ENCODE measurements at regions not wholly inside any gene's neighbourhood (a gene's known extent, or its start where the extent isn't known, plus 50 kb on each side); places are given as distances from the start of the nearest gene placed in this dataset.
"Not testable (repeated sequence)": the region's sequence is repeated elsewhere in the genome, so short reads cannot be mapped to it uniquely, and the experiment has no call there.

GRCh38 chr5:92041911-92042660 lies 659.0 kb upstream of the ARRDC3 start:
- in situ Hi-C loops (cut with HindIII; ENCODE audit: low sequenced_read_pairs): no loop called here
- TF ChIP-seq, protein P1, sequence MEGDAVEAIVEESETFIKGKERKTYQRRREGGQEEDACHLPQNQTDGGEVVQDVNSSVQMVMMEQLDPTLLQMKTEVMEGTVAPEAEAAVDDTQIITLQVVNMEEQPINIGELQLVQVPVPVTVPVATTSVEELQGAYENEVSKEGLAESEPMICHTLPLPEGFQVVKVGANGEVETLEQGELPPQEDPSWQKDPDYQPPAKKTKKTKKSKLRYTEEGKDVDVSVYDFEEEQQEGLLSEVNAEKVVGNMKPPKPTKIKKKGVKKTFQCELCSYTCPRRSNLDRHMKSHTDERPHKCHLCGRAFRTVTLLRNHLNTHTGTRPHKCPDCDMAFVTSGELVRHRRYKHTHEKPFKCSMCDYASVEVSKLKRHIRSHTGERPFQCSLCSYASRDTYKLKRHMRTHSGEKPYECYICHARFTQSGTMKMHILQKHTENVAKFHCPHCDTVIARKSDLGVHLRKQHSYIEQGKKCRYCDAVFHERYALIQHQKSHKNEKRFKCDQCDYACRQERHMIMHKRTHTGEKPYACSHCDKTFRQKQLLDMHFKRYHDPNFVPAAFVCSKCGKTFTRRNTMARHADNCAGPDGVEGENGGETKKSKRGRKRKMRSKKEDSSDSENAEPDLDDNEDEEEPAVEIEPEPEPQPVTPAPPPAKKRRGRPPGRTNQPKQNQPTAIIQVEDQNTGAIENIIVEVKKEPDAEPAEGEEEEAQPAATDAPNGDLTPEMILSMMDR (IDR thresholded peaks at IDR 0.05; ENCODE audit: low read depth, low read length): no peak
- no peak overlapping the region for H3K4me3 ChIP-seq (ENCODE audit: low read depth, low read length)
- no peak for DNase-seq (ENCODE audit: low read depth, low spot score)

- TF ChIP-seq, protein P1 (IDR thresholded peaks at IDR 0.05; ENCODE audit: low read depth, low read length): no peak
- H3K4me3 ChIP-seq (ENCODE audit: low read depth, low read length): no peak overlapping the region
- in situ Hi-C loops (cut with HindIII; ENCODE audit: low sequenced_read_pairs): no loop called here
- no peak for DNase-seq (ENCODE audit: low read depth, low spot score)
These were observed 658.1 kb upstream of the ARRDC3 start for GRCh38 chr5:92041206-92041605.

DNA sequence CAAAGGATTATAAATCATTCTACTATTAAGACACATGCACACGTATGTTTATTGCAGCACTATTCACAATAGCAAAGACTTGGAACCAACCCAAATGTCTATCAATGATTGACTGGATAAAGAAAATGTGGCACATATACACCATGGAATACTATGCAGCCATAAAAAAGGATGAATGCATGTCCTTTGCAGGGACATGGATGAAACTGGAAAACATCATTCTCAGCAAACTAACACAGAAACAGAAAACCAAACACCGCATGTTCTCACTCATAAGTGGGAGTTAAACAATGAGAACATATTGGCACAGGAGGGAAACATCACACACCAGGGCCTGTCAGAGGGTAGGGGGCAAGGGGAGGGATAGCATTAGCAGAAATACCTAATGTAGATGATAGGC lies 646.7 kb upstream of the ARRDC3 start:
- H3K4me3 ChIP-seq (ENCODE audit: low read depth, low read length); in situ Hi-C loops (cut with HindIII; ENCODE audit: low sequenced_read_pairs); DNase-seq (ENCODE audit: low read depth, low spot score): not testable (repeated sequence)

GRCh38 chr5:92023555-92023954 lies 640.4 kb upstream of the ARRDC3 start:
- TF ChIP-seq, protein P1 (IDR thresholded peaks at IDR 0.05; ENCODE audit: low read depth, low read length): no peak
- H3K4me3 ChIP-seq (ENCODE audit: low read depth, low read length): no peak overlapping the region
- in situ Hi-C loops (cut with HindIII; ENCODE audit: low sequenced_read_pairs): no loop called here
- no peak for DNase-seq (ENCODE audit: low read depth, low spot score)

GRCh38 chr5:92023141-92023471 lies 640.0 kb upstream of the ARRDC3 start:
- DNase-seq (ENCODE audit: low read depth, low spot score): no peak
- TF ChIP-seq, protein P1 (IDR thresholded peaks at IDR 0.05; ENCODE audit: low read depth, low read length): no peak
- H3K4me3 ChIP-seq (ENCODE audit: low read depth, low read length): no peak overlapping the region
- in situ Hi-C loops (cut with HindIII; ENCODE audit: low sequenced_read_pairs): no loop called here

DNA sequence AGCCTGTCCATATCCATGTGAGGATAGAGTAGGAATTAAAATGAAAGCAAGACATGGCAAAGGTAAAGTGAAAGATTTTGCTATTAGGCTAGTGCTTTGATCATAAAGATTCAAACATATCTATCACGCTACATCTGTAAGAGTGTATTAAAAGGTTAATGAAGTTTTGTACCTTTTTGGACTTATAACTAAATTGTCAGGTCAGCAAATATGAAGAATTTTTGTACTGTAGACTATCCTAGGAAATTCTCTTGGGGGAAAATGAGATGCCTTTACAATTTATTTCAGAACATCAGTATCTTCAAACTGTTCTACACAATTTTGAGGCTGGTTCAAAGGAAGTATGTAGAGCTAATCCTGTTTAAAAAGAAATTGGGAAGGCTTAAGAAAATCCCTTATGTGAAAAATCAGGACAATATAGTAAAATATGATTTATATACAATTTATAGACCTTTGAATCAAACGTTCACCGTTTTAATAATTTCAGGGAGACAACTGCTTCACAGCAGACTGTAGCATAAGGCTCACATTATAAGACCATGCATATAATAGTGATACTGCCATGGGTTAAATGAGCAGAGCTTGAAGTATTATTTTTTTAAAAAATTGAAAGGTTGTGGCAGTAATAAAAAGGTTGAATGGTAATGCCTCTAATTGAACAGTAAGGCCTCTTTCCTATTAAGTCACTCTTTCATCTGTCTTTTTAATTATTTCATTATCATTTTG lies 639.5 kb upstream of the ARRDC3 start:
- in situ Hi-C loops (cut with HindIII; ENCODE audit: low sequenced_read_pairs): no loop called here
- no peak for DNase-seq (ENCODE audit: low read depth, low spot score)
- TF ChIP-seq, protein P1 (IDR thresholded peaks at IDR 0.05; ENCODE audit: low read depth, low read length): no peak
- H3K4me3 ChIP-seq (ENCODE audit: low read depth, low read length): no peak overlapping the region

DNA sequence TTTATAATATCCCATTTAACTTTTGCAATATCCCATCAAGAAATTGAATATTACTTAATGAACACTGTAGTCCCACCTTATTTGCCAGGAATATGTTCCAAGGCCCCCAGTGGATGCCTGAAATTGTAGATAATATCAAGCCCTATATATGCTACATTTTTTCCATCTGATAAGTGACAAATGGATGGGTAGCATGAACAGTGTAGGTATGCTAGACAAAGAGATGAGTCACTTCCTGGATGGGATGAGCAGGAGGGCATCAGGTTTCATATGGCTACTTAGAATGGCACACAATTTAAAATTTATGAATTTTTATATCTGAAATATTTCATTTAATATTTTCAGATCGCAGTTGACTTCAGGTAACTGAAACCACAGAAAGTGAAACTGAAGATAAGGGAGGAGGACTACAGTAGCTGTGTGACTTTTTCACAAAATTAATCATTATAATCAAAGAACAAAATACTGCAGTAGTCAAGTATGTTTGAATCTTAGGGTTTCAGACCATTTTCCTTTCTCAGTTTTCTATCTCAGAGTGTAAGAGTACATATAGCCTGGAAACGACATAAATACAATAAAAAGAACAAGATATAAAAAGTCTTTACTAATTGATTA lies 636.4 kb upstream of the ARRDC3 start:
- TF ChIP-seq, protein P1 (IDR thresholded peaks at IDR 0.05; ENCODE audit: low read depth, low read length): no peak
- H3K4me3 ChIP-seq (ENCODE audit: low read depth, low read length): no peak overlapping the region
- in situ Hi-C loops (cut with HindIII; ENCODE audit: low sequenced_read_pairs): no loop called here
- DNase-seq (ENCODE audit: low read depth, low spot score): peak; percentile 13
